Naive B cell (primary cell): ENCODE measurements at regions not wholly inside any gene's neighbourhood (a gene's known extent, or its start where the extent isn't known, plus 50 kb on each side); places are given as distances from the start of the nearest gene placed in this dataset.

Source experiments
- ATAC-seq, 2 donors: fragments of 150-1000 bp; cut with Tn5 transposase; 2 replicates each; pipeline ENCODE4 v1.10.0; 2021; ENCODE audit warnings: low read depth in 2 of 2, mild to moderate bottlenecking in 2 of 2, moderate library complexity in 2 of 2
- DNase-seq: peaks from one replicate; pipeline ENCODE4 v3.0.0; 2022
- H3K27ac Mint-ChIP-seq, 6 donors: one replicate each; pipeline ENCODE4 v1.8.0; 2020 to 2022; ENCODE audit warnings: mild to moderate bottlenecking in 6 of 6, mixed read lengths in 6 of 6, moderate library complexity in 5 of 6, inconsistent platforms in 2 of 6
- H3K27me3 Mint-ChIP-seq, 3 donors: one replicate each; pipeline ENCODE4 v1.8.0; 2021 to 2022; ENCODE audit warnings: mixed read lengths in 3 of 3, mild to moderate bottlenecking in 1 of 3
- H3K36me3 Mint-ChIP-seq, 2 donors: one replicate each; pipeline ENCODE4 v1.8.0; 2020 to 2022; ENCODE audit warnings: mixed read lengths in 2 of 2, inconsistent platforms in 1 of 2, mild to moderate bottlenecking in 1 of 2
- H3K4me1 Mint-ChIP-seq, 3 donors: one replicate each; pipeline ENCODE4 v1.8.0; 2020 to 2022; ENCODE audit warnings: mixed read lengths in 3 of 3, inconsistent platforms in 1 of 3, mild to moderate bottlenecking in 1 of 3, moderate library complexity in 1 of 3
- H3K4me3 Mint-ChIP-seq, 8 donors: one replicate each; pipeline ENCODE4 v1.8.0; 2020 to 2022; ENCODE audit warnings: mild to moderate bottlenecking in 8 of 8, mixed read lengths in 8 of 8, moderate library complexity in 8 of 8, inconsistent platforms in 2 of 8
- H3K9me3 Mint-ChIP-seq, 7 donors: one replicate each; pipeline ENCODE4 v1.8.0; 2020 to 2022; ENCODE audit warnings: mixed read lengths in 7 of 7, mild to moderate bottlenecking in 5 of 7, inconsistent platforms in 2 of 7, moderate library complexity in 1 of 7

- no peaks in the 10 kb centered on the region for H3K4me1 Mint-ChIP-seq
- no peak for DNase-seq
- H3K27me3 Mint-ChIP-seq = peaks cover 6 to 41% (median 14%) of the 10 kb centered on the region in 3 donors
- no peak for ATAC-seq
- peaks cover 0 to 1% (median 0%) of the 10 kb centered on the region in 7 donors for H3K9me3 Mint-ChIP-seq
- no peak overlapping the region for H3K4me3 Mint-ChIP-seq
- H3K27ac Mint-ChIP-seq = no peak overlapping the region
- H3K36me3 Mint-ChIP-seq = no peaks in the 10 kb centered on the region
These were observed 1042.8 kb upstream of the NR2F2 start for GRCh38 chr15:95287720-95288103.

GRCh38 chr15:95288626-95289025, 1041.9 kb upstream of the NR2F2 start:
- H3K4me3 Mint-ChIP-seq = no peak overlapping the region
- no peak overlapping the region for H3K27ac Mint-ChIP-seq
- no peak for ATAC-seq
- H3K36me3 Mint-ChIP-seq = no peaks in the 10 kb centered on the region
- H3K4me1 Mint-ChIP-seq = no peaks in the 10 kb centered on the region
- no peak for DNase-seq
- peaks cover 6 to 36% (median 14%) of the 10 kb centered on the region in 3 donors for H3K27me3 Mint-ChIP-seq
- no peaks in the 10 kb centered on the region for H3K9me3 Mint-ChIP-seq

GRCh38 chr15:95290176-95290974, 1040.1 kb upstream of the NR2F2 start:
- Mint-ChIP-seq H3K9me3 (no peaks in the 10 kb centered on the region), H3K4me3 (no peak overlapping the region), H3K4me1 (no peaks in the 10 kb centered on the region), H3K36me3 (no peaks in the 10 kb centered on the region), H3K27ac (no peak overlapping the region), H3K27me3 (peaks cover 8 to 28% (median 14%) of the 10 kb centered on the region in 3 donors)
- no peak for DNase-seq
- no peak for ATAC-seq

- H3K27me3 Mint-ChIP-seq = peaks cover 9 to 32% (median 15%) of the 10 kb centered on the region in 3 donors
- H3K4me1 Mint-ChIP-seq = no peaks in the 10 kb centered on the region
- no peak for ATAC-seq
- H3K36me3 Mint-ChIP-seq = no peaks in the 10 kb centered on the region
- DNase-seq = no peak
- H3K9me3 Mint-ChIP-seq = no peaks in the 10 kb centered on the region
- no peak overlapping the region for H3K4me3 Mint-ChIP-seq
- no peak overlapping the region for H3K27ac Mint-ChIP-seq
These were observed 1038.5 kb upstream of the NR2F2 start for GRCh38 chr15:95291898-95292472.

- ATAC-seq = no peak
- H3K9me3 Mint-ChIP-seq = no peaks in the 10 kb centered on the region
- no peak overlapping the region for H3K4me3 Mint-ChIP-seq
- DNase-seq = no peak
- no peaks in the 10 kb centered on the region for H3K4me1 Mint-ChIP-seq
- H3K36me3 Mint-ChIP-seq = no peaks in the 10 kb centered on the region
- no peak overlapping the region for H3K27ac Mint-ChIP-seq
- peaks cover 8 to 28% (median 22%) of the 10 kb centered on the region in 3 donors for H3K27me3 Mint-ChIP-seq
These were observed 1037.6 kb upstream of the NR2F2 start for GRCh38 chr15:95292785-95293450.

- Mint-ChIP-seq H3K9me3 (no peaks in the 10 kb centered on the region), H3K27ac (no peak overlapping the region), H3K4me3 (no peak overlapping the region), H3K36me3 (no peaks in the 10 kb centered on the region), H3K27me3 (peaks cover 8 to 21% (median 18%) of the 10 kb centered on the region in 3 donors), H3K4me1 (no peaks in the 10 kb centered on the region)
- no peak for ATAC-seq
- no peak for DNase-seq
These were observed 1037.0 kb upstream of the NR2F2 start for GRCh38 chr15:95293456-95294031.

- Mint-ChIP-seq H3K27ac (no peak overlapping the region), H3K4me1 (no peaks in the 10 kb centered on the region), H3K36me3 (no peaks in the 10 kb centered on the region), H3K4me3 (no peak overlapping the region), H3K27me3 (peaks cover 8 to 19% (median 17%) of the 10 kb centered on the region in 3 donors), H3K9me3 (no peaks in the 10 kb centered on the region)
- DNase-seq (no peak), ATAC-seq (no peak)
These were observed 1035.1 kb upstream of the NR2F2 start for GRCh38 chr15:95295363-95295762.

- Mint-ChIP-seq H3K27me3 (peaks cover 8 to 21% (median 19%) of the 10 kb centered on the region in 3 donors), H3K4me3 (no peak overlapping the region), H3K36me3 (no peaks in the 10 kb centered on the region), H3K4me1 (no peaks in the 10 kb centered on the region), H3K27ac (no peak overlapping the region), H3K9me3 (peaks cover 0 to 3% (median 0%) of the 10 kb centered on the region in 7 donors)
- no peak for DNase-seq
- no peak for ATAC-seq
These were observed 1034.4 kb upstream of the NR2F2 start for GRCh38 chr15:95295896-95296625.

- no peak for DNase-seq
- no peak for ATAC-seq
- H3K27me3 Mint-ChIP-seq = peaks cover 8 to 21% (median 19%) of the 10 kb centered on the region in 3 donors
- H3K36me3 Mint-ChIP-seq = no peaks in the 10 kb centered on the region
- H3K4me1 Mint-ChIP-seq = no peaks in the 10 kb centered on the region
- H3K4me3 Mint-ChIP-seq = no peak overlapping the region
- no peak overlapping the region for H3K27ac Mint-ChIP-seq
- peaks cover 0 to 7% (median 0%) of the 10 kb centered on the region in 7 donors for H3K9me3 Mint-ChIP-seq
These were observed 1033.9 kb upstream of the NR2F2 start for GRCh38 chr15:95296643-95297042.

GRCh38 chr15:95298729-95299128, 1031.8 kb upstream of the NR2F2 start:
- H3K27ac Mint-ChIP-seq = no peak overlapping the region
- H3K9me3 Mint-ChIP-seq = peaks cover 0 to 7% (median 0%) of the 10 kb centered on the region in 7 donors
- ATAC-seq (no peak), DNase-seq (no peak)
- H3K4me3 Mint-ChIP-seq = no peak overlapping the region
- H3K4me1 Mint-ChIP-seq = no peaks in the 10 kb centered on the region
- no peaks in the 10 kb centered on the region for H3K36me3 Mint-ChIP-seq
- H3K27me3 Mint-ChIP-seq = peaks cover 8 to 24% (median 19%) of the 10 kb centered on the region in 3 donors

- ATAC-seq = no peak
- H3K4me3 Mint-ChIP-seq = no peak overlapping the region
- peaks cover 14 to 21% (median 17%) of the 10 kb centered on the region in 3 donors for H3K27me3 Mint-ChIP-seq
- no peak for DNase-seq
- H3K9me3 Mint-ChIP-seq = peaks cover 0 to 7% (median 0%) of the 10 kb centered on the region in 7 donors
- H3K4me1 Mint-ChIP-seq = no peaks in the 10 kb centered on the region
- no peak overlapping the region for H3K27ac Mint-ChIP-seq
- no peaks in the 10 kb centered on the region for H3K36me3 Mint-ChIP-seq
These were observed 1029.5 kb upstream of the NR2F2 start for GRCh38 chr15:95300958-95301357.

GRCh38 chr15:95302206-95302605, 1028.3 kb upstream of the NR2F2 start:
- peaks cover 6 to 19% (median 11%) of the 10 kb centered on the region in 3 donors for H3K27me3 Mint-ChIP-seq
- peaks cover 0 to 7% (median 0%) of the 10 kb centered on the region in 7 donors for H3K9me3 Mint-ChIP-seq
- ATAC-seq = no peak
- no peak overlapping the region for H3K27ac Mint-ChIP-seq
- no peak for DNase-seq
- H3K4me1 Mint-ChIP-seq = no peaks in the 10 kb centered on the region
- no peak overlapping the region for H3K4me3 Mint-ChIP-seq
- no peaks in the 10 kb centered on the region for H3K36me3 Mint-ChIP-seq

- ATAC-seq = no peak
- Mint-ChIP-seq H3K27ac (no peak overlapping the region), H3K9me3 (peaks cover 0 to 7% (median 0%) of the 10 kb centered on the region in 7 donors), H3K4me3 (no peak overlapping the region), H3K4me1 (no peaks in the 10 kb centered on the region), H3K36me3 (no peaks in the 10 kb centered on the region), H3K27me3 (peaks cover 5 to 13% (median 6%) of the 10 kb centered on the region in 3 donors)
- no peak for DNase-seq
These were observed 1027.7 kb upstream of the NR2F2 start for GRCh38 chr15:95302809-95303208.
